IMR-90 (cell line): ENCODE measurements at regions not wholly inside any gene's neighbourhood (a gene's known extent, or its start where the extent isn't known, plus 50 kb on each side); places are given as distances from the start of the nearest gene placed in this dataset.

Experiments
- BHLHE40 ChIP-seq: fragments of 150-350 bp; IDR thresholded peaks from 2 replicates; pipeline ENCODE4 v1.6.1; 2016; ENCODE audit warnings: mild to moderate bottlenecking, low read depth, low read length
- CEBPB ChIP-seq: IDR thresholded peaks from 2 replicates; pipeline ENCODE4 v1.6.1; 2012; ENCODE audit warnings: low read depth, low read length, improper control_type of control experiment
- CHD1 ChIP-seq: IDR thresholded peaks from 2 replicates; pipeline ENCODE4 v1.6.1; 2012; ENCODE audit warnings: low read depth, low read length, improper control_type of control experiment
- FOS ChIP-seq: fragments of 150-350 bp; IDR thresholded peaks from 2 replicates; pipeline ENCODE4 v1.6.1; 2016; ENCODE audit warnings: low read depth, low read length
- MAFK ChIP-seq: IDR thresholded peaks from 2 replicates; pipeline ENCODE4 v1.6.1; 2012; ENCODE audit warnings: low read depth, low read length, improper control_type of control experiment
- MAZ ChIP-seq: IDR thresholded peaks from 2 replicates; pipeline ENCODE4 v1.6.1; 2012; ENCODE audit warnings: low read depth, mild to moderate bottlenecking, low read length, improper control_type of control experiment, moderate library complexity, borderline replicate concordance
- MXI1 ChIP-seq: IDR thresholded peaks from 2 replicates; pipeline ENCODE4 v1.6.1; 2012; ENCODE audit warnings: low read depth, mild to moderate bottlenecking, low read length, moderate library complexity, borderline replicate concordance
- NFE2L2 ChIP-seq: fragments of 150-350 bp; IDR thresholded peaks from 2 replicates; pipeline ENCODE4 v1.6.1; 2016; ENCODE audit warnings: low read depth, mild to moderate bottlenecking, low read length
- POLR2A ChIP-seq: IDR thresholded peaks from 2 replicates; pipeline ENCODE4 v1.6.1; 2012; ENCODE audit warnings: mild to moderate bottlenecking, low read depth, low read length
- RAD21 ChIP-seq: IDR thresholded peaks from 2 replicates; pipeline ENCODE4 v1.6.1; 2012; ENCODE audit warnings: low read length, improper control_type of control experiment
- RCOR1 ChIP-seq: IDR thresholded peaks from 2 replicates; pipeline ENCODE4 v1.6.1; 2012; ENCODE audit warnings: mild to moderate bottlenecking, low read length, improper control_type of control experiment; ENCODE audit not compliant: insufficient replicate concordance
- RFX5 ChIP-seq: IDR thresholded peaks from 2 replicates; pipeline ENCODE4 v1.8.0; 2012; ENCODE audit warnings: low read depth, mild to moderate bottlenecking, low read length, moderate library complexity
- SMC3 ChIP-seq: fragments of 150-350 bp; IDR thresholded peaks from 2 replicates; pipeline ENCODE4 v1.6.1; 2016; ENCODE audit warnings: low read depth, mild to moderate bottlenecking, antibody characterized with exemption, low read length, moderate library complexity
- TF ChIP-seq, protein P1 (sequence below): conservative IDR thresholded peaks from 2 replicates; pipeline ENCODE4 v1.5.1; 2012; ENCODE audit warnings: mild to moderate bottlenecking, low read depth, low read length, improper control_type of control experiment

DNA sequence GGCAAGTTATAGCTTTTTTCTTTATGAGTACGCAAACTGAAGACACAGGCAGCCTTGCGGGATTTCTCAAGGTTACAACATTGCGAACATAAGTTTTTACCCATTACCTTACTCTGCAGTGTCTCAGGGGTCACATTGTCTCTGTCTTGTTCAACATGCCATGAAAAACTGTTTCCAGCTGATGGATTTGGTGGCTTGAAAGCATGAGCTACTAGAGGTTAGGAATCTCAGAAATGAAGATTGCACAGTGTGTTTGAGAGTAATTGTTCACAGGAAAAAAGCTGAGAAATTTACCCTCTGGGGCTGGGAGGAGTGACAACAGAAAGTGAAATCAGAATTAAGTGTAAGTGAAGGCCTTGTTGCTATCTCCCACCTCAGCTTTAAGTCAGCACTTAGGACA is 568.6 kb downstream of the TAFA4 start:
- TF ChIP-seq, protein P1, sequence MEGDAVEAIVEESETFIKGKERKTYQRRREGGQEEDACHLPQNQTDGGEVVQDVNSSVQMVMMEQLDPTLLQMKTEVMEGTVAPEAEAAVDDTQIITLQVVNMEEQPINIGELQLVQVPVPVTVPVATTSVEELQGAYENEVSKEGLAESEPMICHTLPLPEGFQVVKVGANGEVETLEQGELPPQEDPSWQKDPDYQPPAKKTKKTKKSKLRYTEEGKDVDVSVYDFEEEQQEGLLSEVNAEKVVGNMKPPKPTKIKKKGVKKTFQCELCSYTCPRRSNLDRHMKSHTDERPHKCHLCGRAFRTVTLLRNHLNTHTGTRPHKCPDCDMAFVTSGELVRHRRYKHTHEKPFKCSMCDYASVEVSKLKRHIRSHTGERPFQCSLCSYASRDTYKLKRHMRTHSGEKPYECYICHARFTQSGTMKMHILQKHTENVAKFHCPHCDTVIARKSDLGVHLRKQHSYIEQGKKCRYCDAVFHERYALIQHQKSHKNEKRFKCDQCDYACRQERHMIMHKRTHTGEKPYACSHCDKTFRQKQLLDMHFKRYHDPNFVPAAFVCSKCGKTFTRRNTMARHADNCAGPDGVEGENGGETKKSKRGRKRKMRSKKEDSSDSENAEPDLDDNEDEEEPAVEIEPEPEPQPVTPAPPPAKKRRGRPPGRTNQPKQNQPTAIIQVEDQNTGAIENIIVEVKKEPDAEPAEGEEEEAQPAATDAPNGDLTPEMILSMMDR, result no peak
- no peak for TF ChIP-seq BHLHE40
- no peak for TF ChIP-seq RAD21
- TF ChIP-seq MXI1, result no peak
- TF ChIP-seq RCOR1, result no peak
- no peak for TF ChIP-seq POLR2A
- no peak for TF ChIP-seq RFX5
- no peak for TF ChIP-seq SMC3
- no peak for TF ChIP-seq FOS
- TF ChIP-seq MAZ, result no peak
- TF ChIP-seq MAFK, result no peak
- TF ChIP-seq CHD1, result no peak
- TF ChIP-seq NFE2L2, result no peak
- no peak for TF ChIP-seq CEBPB
